H4 (cell line): ENCODE measurements at regions not wholly inside any gene's neighbourhood (a gene's known extent, or its start where the extent isn't known, plus 50 kb on each side); places are given as distances from the start of the nearest gene placed in this dataset.

Experiments
- DNase-seq: peaks from one replicate; pipeline ENCODE4 v3.0.0-alpha.2; 2015; ENCODE audit warnings: low spot score

DNA sequence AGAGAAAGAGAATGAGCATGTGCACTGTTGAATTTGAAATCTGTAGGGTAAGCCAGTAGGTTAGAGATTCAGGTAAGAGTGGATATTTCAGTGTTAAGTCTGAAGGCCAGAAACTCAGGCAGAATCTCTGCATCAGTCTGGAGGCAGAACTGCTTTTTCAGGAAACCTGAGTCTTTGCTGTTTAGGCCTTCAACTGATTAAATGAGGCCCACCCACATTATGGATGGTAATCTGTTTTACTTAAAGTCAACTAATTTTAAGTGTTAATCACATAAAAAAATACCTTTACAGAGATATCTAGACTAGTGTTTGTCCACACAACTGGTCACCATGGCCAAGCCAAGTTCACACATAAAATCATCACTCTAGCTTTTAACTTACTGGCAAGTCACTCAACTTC lies 205.0 kb upstream of the DDHD1 start:
- DNase-seq, result no peak

DNA sequence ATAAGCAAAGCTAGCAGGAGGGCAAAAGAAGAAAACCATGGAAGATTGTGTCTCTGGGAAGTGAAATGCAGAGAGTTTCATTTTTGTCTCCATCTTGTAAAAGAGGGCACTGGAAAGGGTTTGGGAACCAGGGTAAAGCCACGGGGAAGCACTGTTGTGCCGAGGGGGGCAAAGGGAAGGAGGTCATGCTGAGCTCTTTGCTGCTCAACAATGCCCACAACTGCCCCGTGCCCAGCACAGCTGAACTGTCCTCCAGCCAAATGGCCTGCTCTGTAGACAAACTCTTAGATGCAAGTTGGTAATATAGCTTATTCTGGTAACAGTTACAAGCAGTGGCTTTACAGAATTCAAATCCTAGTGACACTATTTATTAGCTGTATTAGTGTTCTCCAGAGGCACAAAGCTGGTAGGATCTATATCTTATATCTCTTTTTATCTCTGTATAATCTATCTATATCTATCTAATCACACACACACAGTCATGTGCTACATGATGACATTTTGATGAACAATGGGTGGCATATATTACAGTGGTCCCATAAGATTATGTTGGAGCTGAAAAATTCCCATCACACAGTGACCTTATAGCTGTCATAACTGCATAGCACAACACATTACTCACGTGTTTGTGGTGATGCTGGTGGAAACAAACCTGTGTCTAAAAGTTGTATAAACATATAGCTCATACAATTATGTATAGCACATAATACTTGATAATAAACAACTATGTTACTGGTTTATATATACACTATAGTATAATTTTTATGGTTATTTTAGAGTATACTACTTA lies 203.4 kb upstream of the DDHD1 start:
- DNase-seq, result no peak

DNA sequence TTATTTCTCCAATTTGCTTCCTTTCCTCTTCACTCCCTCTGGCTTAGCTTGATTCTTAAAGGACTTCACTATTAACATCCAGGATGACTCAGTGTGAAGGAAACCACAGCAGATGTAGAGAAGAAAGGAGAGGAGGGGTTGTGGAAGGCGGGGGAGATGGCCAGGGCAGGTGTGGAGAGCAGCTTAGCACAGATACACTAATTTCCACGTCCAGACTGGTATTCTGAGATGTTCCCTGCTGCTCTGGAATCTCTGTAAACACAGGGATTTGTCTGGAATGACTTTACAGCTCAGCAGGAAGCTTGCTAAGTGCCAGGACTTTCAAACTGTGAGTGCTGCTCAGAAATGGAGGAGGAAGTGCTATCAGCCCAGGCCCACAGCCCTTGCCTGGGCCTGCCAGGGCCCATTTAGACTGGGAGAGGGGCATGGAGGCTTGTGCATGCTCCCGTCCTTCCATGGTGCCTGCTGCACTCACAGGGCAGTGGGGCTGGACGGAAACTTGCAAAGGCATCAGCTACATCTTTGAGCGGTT lies 202.5 kb upstream of the DDHD1 start:
- peak; percentile 74 for DNase-seq

DNA sequence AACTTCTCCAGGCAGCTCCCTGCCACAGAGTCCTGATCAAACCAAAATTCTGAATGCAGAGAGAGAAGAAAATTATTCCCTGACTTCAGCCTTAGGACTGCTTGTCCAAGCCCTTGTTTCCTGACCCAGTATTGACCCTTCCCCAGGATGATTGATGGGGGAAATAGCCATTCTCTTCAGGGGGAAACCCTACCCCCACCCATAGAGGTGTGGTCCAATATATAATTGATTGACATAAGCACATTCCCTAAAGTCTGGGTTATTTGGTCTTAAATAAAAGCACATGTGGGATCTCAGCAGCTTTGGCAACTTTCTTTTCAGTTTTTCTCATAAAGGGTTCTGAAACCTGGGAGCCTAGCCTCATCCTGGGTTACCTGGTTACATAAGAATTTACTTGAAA lies 201.2 kb upstream of the DDHD1 start:
- no peak for DNase-seq

DNA sequence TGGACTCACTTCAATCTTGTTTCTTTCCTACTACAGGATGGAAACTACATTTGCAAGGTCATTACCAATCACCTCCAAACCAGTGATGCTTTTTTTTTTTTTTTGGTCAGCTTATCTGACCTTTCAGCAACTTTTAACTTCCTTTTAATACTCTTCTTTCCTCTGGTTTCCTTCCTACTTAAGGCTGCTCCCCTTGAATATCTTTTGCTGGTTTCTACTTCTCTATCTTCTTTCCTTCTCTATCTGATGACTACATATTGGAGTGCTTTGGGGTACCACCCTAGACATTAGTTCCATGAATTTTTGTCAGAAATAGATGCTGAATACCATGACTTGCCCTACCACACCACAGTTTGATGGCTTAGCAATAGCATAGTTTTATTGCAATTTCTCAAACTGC lies 197.7 kb upstream of the DDHD1 start:
- DNase-seq, result no peak

DNA sequence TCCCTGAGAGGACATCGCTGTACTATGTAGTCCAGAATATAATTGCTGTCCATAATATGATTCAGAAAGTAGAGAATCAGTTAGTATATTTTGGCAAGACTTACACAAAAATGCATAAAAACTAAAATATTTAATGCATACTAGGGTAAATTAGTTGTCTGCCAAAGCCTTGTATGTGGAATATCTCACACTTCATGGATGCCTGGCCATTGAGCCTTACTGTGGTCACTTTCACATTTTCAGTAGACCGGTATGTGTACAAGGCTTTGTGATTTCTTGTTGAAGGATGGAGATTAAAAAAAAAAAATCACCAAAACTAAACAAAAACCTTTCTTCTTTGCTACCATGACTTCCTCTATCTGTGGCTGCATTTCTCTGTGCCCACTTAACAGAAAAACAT lies 197.3 kb upstream of the DDHD1 start:
- DNase-seq, result no peak

DNA sequence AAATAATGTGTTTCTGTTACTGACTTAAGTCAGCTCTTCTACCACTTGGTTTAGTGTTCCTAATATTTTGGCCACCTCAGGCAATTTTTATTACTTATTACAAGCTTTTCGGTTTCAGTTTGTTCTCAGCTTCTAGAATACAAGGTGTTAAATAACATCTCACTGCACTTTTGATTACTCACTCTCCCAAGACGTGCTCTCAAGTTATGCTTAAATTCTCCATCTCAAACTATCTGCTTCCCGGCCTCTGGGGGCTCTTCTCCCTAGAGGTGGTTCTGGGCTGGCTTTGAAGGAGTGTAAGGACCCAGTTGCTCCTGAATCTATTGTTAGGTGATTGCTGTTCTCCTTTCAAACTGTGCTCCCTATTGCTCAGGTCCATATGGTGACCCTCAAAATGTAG lies 193.9 kb upstream of the DDHD1 start:
- no peak for DNase-seq

DNA sequence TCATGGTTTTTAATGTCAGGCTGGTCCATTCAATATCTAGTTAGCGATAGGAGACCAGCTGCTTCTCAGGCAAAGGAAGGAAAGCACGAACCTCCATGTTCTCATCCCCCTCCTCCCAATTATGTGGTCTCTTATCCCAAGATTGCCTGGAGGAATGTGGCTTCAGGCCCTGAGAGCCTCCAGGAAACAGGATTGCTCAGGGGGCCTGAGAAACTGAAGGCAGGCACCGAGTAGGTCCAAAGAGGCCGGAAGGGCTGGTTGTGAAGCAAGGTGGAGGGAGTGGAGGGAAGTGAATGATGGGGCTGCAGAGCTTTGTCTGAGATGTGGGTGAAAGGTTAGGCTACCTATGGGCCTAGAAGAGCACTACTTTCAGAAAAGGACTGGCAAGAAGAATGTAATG lies 188.2 kb upstream of the DDHD1 start:
- no peak for DNase-seq

DNA sequence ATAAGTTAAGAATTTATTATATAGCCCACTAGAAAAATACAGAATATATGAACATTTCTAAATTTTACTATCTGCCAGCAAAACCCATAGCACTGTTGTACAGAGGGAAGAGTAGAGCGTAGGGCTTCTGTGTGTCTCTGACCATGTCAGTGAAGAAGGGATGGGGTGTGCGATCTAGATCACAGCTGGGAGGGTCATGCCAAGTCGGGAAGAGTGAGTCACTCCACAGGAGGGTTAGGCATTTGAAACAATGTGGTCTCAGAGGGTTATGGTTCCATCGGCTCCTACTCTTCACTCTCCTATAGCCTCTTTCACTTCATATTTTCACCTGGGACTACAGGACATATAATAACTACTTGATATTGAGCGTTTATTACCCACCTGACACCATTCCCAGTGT lies 185.1 kb upstream of the DDHD1 start:
- peak; percentile 47 for DNase-seq

DNA sequence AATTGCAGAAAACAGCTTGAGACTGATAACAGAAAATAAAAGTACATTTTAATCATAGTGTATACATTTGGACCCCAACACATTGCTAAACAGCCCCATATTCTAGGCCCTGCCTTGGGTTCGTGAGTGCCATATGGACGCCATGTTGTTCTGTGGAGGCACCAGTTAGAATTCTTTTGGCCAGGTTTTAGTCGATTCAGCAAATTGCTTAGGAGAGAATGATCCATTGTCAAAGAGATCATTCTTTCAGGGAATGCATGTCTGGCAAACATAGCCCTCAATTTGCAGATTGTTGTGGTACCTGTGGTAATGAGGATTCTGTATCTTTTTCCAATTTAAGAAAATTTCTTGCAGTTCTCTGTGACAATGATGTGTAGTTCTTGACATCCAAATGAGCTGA lies 183.6 kb upstream of the DDHD1 start:
- no peak for DNase-seq

DNA sequence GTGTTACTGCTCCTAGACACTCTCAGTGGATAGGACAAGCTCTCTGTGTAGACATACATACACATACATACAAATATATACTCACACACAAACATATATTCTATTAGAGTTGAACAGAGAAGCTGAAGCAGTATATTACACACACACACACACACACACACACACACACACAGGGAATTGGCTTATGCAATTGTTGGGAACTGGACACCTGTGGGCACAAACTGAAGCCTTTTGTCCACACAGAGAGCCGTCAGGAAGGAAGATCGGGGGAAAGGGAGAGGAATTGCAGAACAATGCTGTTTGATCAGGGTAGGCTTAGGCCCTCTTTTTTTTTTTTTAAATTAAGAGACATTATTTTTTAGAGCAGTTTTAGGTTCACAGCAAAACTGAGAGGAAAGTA lies 180.7 kb upstream of the DDHD1 start:
- DNase-seq, result no peak

DNA sequence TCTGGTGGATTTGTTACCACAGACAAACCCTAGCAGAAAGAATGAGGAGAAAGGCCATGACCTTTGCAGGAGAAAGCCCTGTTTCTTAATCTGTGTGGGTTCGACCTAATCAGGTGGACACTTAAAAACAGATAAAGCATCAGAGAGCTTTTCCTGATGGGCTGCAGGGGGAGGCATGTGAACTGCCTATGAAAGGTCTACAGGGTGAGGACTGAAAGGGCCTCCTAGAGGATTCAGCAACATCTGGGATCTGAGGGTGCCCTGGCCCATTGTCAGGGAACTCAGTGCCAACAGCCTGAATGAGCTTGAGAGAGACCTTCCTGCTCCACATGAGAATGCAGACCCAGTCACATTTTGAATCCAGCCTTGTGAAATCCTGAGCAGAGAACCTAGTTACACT lies 178.8 kb upstream of the DDHD1 start:
- DNase-seq, result no peak

DNA sequence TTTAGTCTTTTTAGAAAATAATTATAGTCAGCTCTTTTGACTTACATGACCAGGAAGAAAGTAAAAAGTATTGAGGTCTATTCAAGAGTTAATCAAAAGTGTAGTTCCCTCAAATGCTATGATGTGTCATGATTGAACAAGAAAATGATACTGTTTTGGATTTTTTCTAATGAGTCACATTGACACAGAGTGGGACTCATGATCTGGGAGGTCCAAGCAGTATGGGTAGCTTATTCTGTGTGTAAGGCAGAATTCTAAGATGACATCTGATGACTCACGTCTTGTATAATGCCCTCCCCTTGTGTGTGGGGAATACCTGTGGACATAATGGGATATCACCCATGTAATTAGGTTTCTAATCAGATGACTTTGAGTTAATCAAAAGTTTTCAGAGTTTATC lies 178.1 kb upstream of the DDHD1 start:
- DNase-seq, result no peak

DNA sequence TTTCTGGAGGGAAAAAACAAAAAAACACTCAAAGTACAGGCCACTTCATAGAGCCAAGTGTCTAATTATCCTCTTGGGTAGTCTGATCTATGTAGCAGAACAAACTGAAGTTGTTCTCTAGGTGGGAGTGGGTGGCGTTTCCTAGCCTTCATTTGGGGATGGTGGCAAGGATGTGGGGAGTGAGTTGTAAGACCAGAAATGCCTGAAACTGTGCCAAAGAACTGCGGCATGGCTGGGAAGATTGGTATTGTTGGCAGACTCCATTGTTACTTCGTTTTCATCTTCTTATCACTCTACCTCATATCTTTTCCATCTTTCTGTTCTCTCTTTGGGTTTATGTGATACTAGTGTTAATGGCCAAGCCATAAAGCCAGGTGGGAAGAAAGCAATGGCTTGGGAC lies 177.3 kb upstream of the DDHD1 start:
- DNase-seq, result no peak

DNA sequence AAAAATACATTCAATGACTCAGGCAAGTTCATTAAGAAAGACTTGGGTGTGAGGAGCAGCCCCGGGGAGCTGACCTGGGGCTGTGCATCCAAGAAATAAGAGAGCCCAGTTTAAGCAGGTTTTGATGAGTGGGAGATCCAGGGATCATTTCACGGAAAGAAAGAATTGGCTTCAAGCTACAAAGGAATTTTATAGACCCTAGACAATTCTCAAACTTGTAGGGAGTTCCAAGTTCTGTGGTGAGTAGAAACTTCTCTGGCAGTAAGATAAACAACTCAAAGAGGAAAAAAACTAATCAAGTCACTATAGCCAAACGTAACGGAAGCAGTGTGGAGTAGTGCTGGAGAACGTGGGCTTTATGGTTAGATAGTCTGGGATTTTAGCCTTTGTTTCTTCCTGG lies 175.7 kb upstream of the DDHD1 start:
- no peak for DNase-seq

DNA sequence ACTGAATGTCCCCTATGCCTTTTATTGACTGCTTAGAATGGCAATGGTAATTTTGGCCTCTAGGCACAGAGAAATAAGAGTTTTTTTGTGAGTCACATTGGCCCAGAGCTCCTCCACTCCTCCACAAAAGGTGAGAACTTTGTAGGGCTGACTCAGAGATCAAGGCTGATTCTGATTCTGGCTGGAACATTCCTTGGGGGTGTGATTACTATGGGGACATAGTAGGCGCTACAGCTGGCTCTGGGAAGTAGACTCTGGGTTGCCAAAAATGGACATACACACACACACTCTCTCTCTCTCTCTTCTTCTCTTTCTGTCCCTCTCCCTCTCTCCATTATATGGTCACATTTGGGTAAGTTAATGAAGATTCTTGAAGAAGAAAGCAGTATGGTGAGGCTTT lies 174.6 kb upstream of the DDHD1 start:
- no peak for DNase-seq

DNA sequence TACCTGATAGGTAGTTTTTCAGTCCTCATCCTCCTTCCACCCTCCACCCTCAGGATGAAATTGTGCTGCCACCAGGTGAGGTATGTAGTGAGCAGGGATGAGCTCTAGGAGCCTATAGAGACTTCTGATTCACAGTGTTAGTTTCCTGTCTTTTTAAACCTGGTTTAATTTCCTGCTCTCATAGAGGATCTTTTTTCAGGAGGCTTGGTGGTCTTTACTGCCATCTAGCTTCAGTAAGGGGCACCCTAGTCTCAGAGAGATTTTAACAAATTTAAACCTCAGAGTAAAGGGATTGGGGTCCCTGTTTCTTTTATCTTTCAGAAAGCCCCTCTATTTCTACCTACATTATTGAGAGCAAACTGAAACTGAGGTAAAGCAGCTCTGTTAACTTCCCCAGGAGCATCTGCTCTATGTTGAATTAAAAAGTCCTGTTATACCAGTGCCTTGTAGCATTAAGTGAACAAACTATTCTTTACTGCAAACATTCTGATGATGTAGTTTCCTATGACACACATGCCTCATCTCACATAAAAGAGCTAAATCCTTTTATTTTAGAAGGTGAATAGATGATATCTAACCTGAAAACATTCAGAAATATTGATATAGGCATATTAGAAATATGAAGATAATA lies 172.2 kb upstream of the DDHD1 start:
- DNase-seq, result no peak

DNA sequence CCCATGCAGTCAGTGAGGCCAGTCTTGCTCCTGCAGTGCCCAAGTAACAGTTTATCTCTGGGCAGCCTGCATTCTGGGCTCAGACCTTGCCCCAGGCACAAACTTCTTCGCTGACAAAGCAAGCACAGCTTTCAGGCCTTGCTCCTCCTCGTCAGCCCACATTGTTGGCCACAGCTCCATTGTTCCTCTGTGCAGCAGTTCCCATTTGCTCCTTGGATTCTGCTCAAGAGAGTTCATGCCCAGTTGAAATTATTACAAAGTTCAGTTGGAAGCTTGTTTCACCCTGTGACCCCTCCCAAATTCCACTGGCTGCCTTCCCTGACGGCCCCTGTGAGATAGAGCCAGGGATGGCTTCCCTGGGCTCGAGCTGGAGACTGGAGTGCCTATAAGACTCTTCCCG lies 163.4 kb upstream of the DDHD1 start:
- no peak for DNase-seq

DNA sequence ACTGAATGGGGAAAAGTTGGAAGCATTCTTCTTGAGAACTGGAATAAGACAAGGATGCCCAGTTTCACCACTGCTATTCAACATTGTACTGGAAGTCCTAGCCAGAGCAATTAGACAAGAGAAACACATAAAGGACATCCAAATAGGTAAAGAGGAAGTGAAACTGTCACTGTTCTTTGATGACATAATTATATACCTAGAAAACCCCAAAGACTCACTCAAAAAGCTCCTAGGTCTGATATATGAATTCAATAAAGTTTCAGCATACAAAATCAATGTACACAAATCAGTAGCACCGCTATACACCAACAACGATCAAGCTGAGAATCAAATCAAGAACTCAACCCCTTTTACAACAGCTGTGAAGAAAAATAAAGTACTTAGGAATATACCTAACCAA lies 157.3 kb upstream of the DDHD1 start:
- no peak for DNase-seq

DNA sequence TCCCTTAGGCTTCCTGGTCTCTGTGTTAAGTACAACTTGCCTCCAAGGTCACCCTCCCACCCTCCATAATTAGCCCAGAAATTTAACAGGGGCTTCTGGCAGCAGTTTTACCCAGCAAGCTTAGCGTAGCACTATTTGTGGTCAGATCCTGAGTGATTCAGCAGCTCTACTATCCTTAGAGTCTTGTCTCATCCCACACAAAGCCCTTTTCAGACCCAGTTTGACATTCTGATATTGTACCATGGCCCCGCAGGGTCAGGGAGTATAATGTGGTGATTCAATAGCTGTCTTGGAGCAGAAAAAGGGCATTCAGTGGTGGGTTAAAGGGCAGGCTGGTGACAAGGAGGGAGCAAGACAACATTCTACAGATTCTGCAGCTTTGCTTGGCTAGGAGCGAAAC lies 153.8 kb upstream of the DDHD1 start:
- DNase-seq, result no peak

DNA sequence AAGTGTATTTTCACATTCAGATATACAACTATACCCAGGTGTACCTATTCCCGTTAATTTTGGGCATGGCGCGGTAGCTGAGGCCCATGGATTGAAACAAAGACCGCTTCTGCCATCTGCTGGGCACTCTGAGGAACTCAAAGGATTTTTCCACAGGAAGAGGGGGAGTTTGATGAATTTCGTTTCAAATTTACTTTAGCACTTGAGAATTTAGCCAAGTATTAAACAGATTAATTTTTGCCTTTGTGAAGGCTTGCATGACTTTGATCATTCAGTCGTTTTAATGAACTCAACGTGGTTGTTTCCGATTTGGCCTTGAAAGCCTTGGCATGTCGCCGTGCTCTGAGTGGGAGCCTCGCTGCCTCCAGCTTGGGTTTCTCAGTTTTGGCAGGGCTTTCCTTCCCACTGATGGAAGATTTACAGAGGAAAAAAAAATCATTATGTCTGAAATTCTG lies 153.2 kb upstream of the DDHD1 start:
- peak; percentile 26 for DNase-seq

DNA sequence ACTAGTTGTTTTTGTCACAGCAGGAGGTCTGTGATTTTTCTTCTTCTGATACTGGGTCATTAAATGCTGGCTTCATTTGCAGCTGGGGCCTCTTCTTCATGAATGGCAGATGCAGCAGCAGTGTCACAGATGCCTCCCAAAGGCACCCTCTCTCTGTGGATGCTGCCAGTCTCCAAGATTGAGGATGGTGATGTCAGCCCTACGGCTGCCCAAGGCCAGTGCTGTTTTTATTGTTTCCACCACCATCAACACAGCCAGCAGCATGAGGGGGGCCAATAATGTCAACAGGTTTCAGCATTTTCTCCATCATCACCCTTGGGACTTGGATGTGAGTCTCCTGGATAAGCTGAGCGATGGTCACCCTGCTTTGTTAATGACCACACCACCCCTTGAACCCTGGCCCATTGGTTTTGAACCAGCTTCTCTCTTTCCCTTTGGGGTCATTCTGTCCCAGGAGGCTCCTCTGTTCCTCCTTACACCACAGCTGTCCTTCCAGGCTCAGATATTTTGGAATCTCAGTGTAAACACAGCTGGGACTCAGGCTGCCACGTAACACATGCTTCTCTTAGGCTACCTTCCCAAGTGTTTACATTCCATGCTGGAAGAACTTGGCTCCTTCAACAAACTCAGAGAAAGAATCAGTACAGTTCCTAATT lies 151.7 kb upstream of the DDHD1 start:
- peak; percentile 16 for DNase-seq

DNA sequence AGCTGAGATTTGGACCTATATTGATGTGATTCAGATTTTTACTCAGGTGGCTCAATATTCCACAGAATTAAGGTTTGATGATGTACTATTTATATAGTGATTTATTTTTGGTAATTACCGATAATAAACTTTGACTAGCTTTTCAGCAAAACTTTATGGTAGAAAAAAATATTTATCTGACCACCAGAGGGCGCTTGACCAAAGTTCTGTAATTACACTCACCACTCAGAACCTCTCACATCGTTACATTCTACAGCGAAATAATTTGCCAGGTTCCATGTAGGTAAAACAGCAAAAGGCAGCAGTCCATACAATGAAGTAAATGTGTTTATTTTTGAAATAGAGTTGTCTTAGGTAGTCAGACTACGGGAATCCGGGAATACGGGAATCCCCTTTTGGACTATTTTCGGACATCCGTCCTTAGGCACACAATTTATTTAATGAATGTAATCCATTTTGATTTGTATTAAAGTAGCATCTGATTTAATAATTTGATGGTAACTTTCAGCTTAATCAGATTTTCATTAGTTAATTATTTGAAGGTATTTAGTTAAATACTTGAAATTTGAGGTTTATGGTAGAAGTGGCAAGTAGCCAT lies 143.0 kb upstream of the DDHD1 start:
- no peak for DNase-seq
